Nephron progenitor cell (in vitro differentiated cells): ENCODE measurements at regions not wholly inside any gene's neighbourhood (a gene's known extent, or its start where the extent isn't known, plus 50 kb on each side); places are given as distances from the start of the nearest gene placed in this dataset.

Experiments
- DNase-seq: peaks from one replicate; pipeline ENCODE4 v3.0.0; 2021
- H3K27ac Mint-ChIP-seq: 2 replicates; pipeline ENCODE4 v1.8.0; 2021; ENCODE audit warnings: mild to moderate bottlenecking, moderate library complexity, mixed read lengths
- H3K27me3 Mint-ChIP-seq: 2 replicates; pipeline ENCODE4 v1.8.0; 2021; ENCODE audit warnings: mild to moderate bottlenecking, low read depth, mixed read lengths; ENCODE audit not compliant: poor library complexity
- H3K36me3 Mint-ChIP-seq: 2 replicates; pipeline ENCODE4 v1.8.0; 2021; ENCODE audit warnings: low read depth, mixed read lengths
- H3K4me1 Mint-ChIP-seq: 2 replicates; pipeline ENCODE4 v1.8.0; 2021; ENCODE audit warnings: mixed read lengths
- H3K4me3 Mint-ChIP-seq: 2 replicates; pipeline ENCODE4 v1.8.0; 2021; ENCODE audit warnings: mild to moderate bottlenecking, moderate library complexity, mixed read lengths
- H3K9me3 Mint-ChIP-seq: 2 replicates; pipeline ENCODE4 v1.8.0; 2021; ENCODE audit warnings: mild to moderate bottlenecking, moderate library complexity, mixed read lengths
- TF ChIP-seq, protein P1 (sequence below): fragments of 200-600 bp; sonication (generic); IDR thresholded peaks from 2 replicates; pipeline ENCODE4 v1.5.0; 2021; ENCODE audit warnings: antibody characterized with exemption

- TF ChIP-seq, protein P1, sequence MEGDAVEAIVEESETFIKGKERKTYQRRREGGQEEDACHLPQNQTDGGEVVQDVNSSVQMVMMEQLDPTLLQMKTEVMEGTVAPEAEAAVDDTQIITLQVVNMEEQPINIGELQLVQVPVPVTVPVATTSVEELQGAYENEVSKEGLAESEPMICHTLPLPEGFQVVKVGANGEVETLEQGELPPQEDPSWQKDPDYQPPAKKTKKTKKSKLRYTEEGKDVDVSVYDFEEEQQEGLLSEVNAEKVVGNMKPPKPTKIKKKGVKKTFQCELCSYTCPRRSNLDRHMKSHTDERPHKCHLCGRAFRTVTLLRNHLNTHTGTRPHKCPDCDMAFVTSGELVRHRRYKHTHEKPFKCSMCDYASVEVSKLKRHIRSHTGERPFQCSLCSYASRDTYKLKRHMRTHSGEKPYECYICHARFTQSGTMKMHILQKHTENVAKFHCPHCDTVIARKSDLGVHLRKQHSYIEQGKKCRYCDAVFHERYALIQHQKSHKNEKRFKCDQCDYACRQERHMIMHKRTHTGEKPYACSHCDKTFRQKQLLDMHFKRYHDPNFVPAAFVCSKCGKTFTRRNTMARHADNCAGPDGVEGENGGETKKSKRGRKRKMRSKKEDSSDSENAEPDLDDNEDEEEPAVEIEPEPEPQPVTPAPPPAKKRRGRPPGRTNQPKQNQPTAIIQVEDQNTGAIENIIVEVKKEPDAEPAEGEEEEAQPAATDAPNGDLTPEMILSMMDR: no peak
- no peaks in the 10 kb centered on the region for H3K9me3 Mint-ChIP-seq
- H3K4me3 Mint-ChIP-seq: no peak overlapping the region
Observed at GRCh38 chr1:199040076-199040905, 401.5 kb downstream of the PTPRC start.

GRCh38 chr1:199041173-199041914 lies 402.5 kb downstream of the PTPRC start:
- H3K4me1 Mint-ChIP-seq: no peaks in the 10 kb centered on the region
- H3K4me3 Mint-ChIP-seq: no peak overlapping the region
- H3K9me3 Mint-ChIP-seq: no peaks in the 10 kb centered on the region
- no peaks in the 10 kb centered on the region for H3K27me3 Mint-ChIP-seq
- H3K36me3 Mint-ChIP-seq: no peaks in the 10 kb centered on the region
- TF ChIP-seq, protein P1: no peak
- no peak overlapping the region for H3K27ac Mint-ChIP-seq
- no peak for DNase-seq

More at GRCh38 chr1:199040076-199040905, 401.5 kb downstream of the PTPRC start:
- H3K36me3 Mint-ChIP-seq: no peaks in the 10 kb centered on the region
- DNase-seq: no peak
- no peaks in the 10 kb centered on the region for H3K27me3 Mint-ChIP-seq
- H3K4me1 Mint-ChIP-seq: no peaks in the 10 kb centered on the region
- no peak overlapping the region for H3K27ac Mint-ChIP-seq

GRCh38 chr1:199042193-199042592 lies 403.4 kb downstream of the PTPRC start:
- H3K36me3 Mint-ChIP-seq: no peaks in the 10 kb centered on the region
- no peaks in the 10 kb centered on the region for H3K9me3 Mint-ChIP-seq
- TF ChIP-seq, protein P1: no peak
- no peak overlapping the region for H3K27ac Mint-ChIP-seq
- H3K4me1 Mint-ChIP-seq: no peaks in the 10 kb centered on the region
- no peak overlapping the region for H3K4me3 Mint-ChIP-seq
- DNase-seq: no peak
- H3K27me3 Mint-ChIP-seq: no peaks in the 10 kb centered on the region

GRCh38 chr1:199044191-199044590 lies 405.4 kb downstream of the PTPRC start:
- TF ChIP-seq, protein P1: no peak
- DNase-seq: no peak
- Mint-ChIP-seq H3K4me1 (no peaks in the 10 kb centered on the region), H3K27ac (no peak overlapping the region), H3K27me3 (peaks cover 2% of the 10 kb centered on the region), H3K9me3 (peaks cover 14% of the 10 kb centered on the region), H3K4me3 (no peak overlapping the region), H3K36me3 (no peaks in the 10 kb centered on the region)

- Mint-ChIP-seq H3K36me3 (no peaks in the 10 kb centered on the region), H3K27ac (no peak overlapping the region), H3K9me3 (peaks cover 38% of the 10 kb centered on the region), H3K4me3 (no peak overlapping the region), H3K27me3 (peaks cover 2% of the 10 kb centered on the region), H3K4me1 (no peaks in the 10 kb centered on the region)
- TF ChIP-seq, protein P1: no peak
- DNase-seq: no peak
Observed at GRCh38 chr1:199046618-199047017, 407.8 kb downstream of the PTPRC start.
